OCI-LY3 (cell line): ENCODE measurements at regions not wholly inside any gene's neighbourhood (a gene's known extent, or its start where the extent isn't known, plus 50 kb on each side); places are given as distances from the start of the nearest gene placed in this dataset.

Experiments
- H2AFZ ChIP-seq: fragments of 200-600, 300-600 bp; shearing (Covaris generic); 2 replicates; pipeline ENCODE4 v1.6.0; 2014; ENCODE audit warnings: antibody characterized with exemption, low read depth, low read length
- H3K27ac ChIP-seq: fragments of 200-600, 300-600 bp; sonication (generic); 2 replicates; pipeline ENCODE4 v1.5.1; 2014; ENCODE audit warnings: mild to moderate bottlenecking, low read length, moderate library complexity, mixed read lengths
- H3K27me3 ChIP-seq: fragments of 200-600, 300-600 bp; sonication (generic); 2 replicates; pipeline ENCODE4 v1.6.1; 2014; ENCODE audit warnings: low read depth, low read length, mixed read lengths
- H3K36me3 ChIP-seq: fragments of 200-600, 300-600 bp; sonication (generic); replicated peaks from 2 replicates; pipeline ENCODE3; 2014; ENCODE audit warnings: low read depth, low read length, mixed read lengths
- H3K4me1 ChIP-seq: fragments of 300-600, 200-600 bp; sonication (generic); 2 replicates; pipeline ENCODE4 v1.6.1; 2014; ENCODE audit warnings: low read length, mixed read lengths
- H3K4me2 ChIP-seq: fragments of 200-600, 300-600 bp; sonication (generic); 2 replicates; pipeline ENCODE4 v1.6.1; 2014; ENCODE audit warnings: low read length, mixed read lengths
- H3K4me3 ChIP-seq: fragments of 300-600, 200-600 bp; sonication (generic); 2 replicates; pipeline ENCODE4 v1.5.1; 2014; ENCODE audit warnings: antibody characterized with exemption, mild to moderate bottlenecking, low read length, moderate library complexity
- H3K79me2 ChIP-seq: fragments of 300-600, 200-600 bp; shearing (Covaris generic); 2 replicates; pipeline ENCODE4 v1.6.1; 2014; ENCODE audit warnings: mild to moderate bottlenecking, low read length, mixed read lengths
- H3K9ac ChIP-seq: fragments of 300-600, 200-600 bp; shearing (Covaris generic); 2 replicates; pipeline ENCODE4 v1.6.0; 2014; ENCODE audit warnings: mild to moderate bottlenecking, low read length, moderate library complexity
- H3K9me3 ChIP-seq: fragments of 200-600, 300-600 bp; shearing (Covaris generic); 2 replicates; pipeline ENCODE4 v1.6.1; 2014; ENCODE audit warnings: low read length, mixed read lengths; ENCODE audit not compliant: insufficient read depth
- H4K20me1 ChIP-seq: fragments of 200-600, 300-600 bp; sonication (generic); 2 replicates; pipeline ENCODE4 v1.6.1; 2016; ENCODE audit warnings: low read length, mixed read lengths; ENCODE audit not compliant: insufficient read depth
- EZH2phosphoT487 ChIP-seq: fragments of 200-600 bp; shearing (Covaris generic); IDR thresholded peaks from 2 replicates; pipeline ENCODE4 v1.6.1; 2018; ENCODE audit warnings: antibody characterized with exemption, mixed run types, low read depth
- TF ChIP-seq, protein P1 (sequence below): fragments of 200-600, 300-600 bp; sonication (generic); IDR thresholded peaks from 2 replicates; pipeline ENCODE4 v1.5.1; 2014; ENCODE audit warnings: antibody characterized with exemption, low read length, low read depth

DNA sequence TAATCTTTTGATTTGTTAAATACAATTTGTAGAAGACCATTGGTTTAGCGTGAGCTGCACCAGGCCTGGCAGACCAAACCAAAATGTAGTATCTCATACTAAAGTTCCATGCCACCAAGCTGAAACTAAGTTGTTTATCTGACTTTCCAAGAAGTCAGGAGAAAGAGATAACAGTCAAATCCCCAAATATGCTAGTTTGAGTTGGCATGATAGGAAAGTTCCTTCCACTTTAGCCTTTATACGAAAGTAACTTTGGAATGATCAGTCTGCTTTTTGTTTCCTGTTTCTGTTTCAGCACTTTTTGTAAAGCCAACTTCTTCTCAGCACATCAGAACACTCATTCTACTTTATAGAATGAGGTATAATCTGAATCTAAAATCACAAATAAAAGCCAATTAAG, 449.2 kb downstream of the GRXCR1 start:
- no peaks in the 10 kb centered on the region for H3K79me2 ChIP-seq
- TF ChIP-seq, protein P1, sequence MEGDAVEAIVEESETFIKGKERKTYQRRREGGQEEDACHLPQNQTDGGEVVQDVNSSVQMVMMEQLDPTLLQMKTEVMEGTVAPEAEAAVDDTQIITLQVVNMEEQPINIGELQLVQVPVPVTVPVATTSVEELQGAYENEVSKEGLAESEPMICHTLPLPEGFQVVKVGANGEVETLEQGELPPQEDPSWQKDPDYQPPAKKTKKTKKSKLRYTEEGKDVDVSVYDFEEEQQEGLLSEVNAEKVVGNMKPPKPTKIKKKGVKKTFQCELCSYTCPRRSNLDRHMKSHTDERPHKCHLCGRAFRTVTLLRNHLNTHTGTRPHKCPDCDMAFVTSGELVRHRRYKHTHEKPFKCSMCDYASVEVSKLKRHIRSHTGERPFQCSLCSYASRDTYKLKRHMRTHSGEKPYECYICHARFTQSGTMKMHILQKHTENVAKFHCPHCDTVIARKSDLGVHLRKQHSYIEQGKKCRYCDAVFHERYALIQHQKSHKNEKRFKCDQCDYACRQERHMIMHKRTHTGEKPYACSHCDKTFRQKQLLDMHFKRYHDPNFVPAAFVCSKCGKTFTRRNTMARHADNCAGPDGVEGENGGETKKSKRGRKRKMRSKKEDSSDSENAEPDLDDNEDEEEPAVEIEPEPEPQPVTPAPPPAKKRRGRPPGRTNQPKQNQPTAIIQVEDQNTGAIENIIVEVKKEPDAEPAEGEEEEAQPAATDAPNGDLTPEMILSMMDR = no peak
- no peak for TF ChIP-seq EZH2phosphoT487
- no peak overlapping the region for H2AFZ ChIP-seq
- H3K9ac ChIP-seq = no peak overlapping the region
- no peak overlapping the region for H3K4me3 ChIP-seq
- H3K4me2 ChIP-seq = no peak overlapping the region
- no peaks in the 10 kb centered on the region for H4K20me1 ChIP-seq
- H3K36me3 ChIP-seq = no peaks in the 10 kb centered on the region
- no peaks in the 10 kb centered on the region for H3K27me3 ChIP-seq
- no peak overlapping the region for H3K27ac ChIP-seq
- no peaks in the 10 kb centered on the region for H3K4me1 ChIP-seq
- H3K9me3 ChIP-seq = no peaks in the 10 kb centered on the region

DNA sequence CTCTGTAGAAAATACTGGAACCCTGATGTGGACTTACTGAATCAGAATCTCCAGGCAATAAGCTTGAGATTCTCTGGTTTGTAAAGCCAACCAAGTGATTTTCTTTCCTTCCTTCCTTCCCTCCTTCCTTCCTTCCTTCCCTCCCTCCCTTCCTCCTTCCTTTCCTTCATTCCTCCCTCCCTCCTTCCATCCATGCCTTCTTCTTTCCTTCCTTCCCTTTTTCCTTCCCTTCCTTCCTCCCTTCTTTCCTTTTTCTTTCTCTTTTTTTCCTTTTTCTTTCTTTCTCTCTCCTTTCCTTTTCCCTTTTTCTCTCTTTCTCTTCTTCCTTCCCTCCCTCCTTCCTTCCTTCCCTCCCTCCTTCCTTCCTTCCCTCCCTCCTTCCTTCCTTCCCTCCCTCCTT, 450.8 kb downstream of the GRXCR1 start:
- H2AFZ ChIP-seq = no peak overlapping the region
- H3K4me3 ChIP-seq = no peak overlapping the region
- no peaks in the 10 kb centered on the region for H3K27me3 ChIP-seq
- H3K27ac ChIP-seq = no peak overlapping the region
- H3K79me2 ChIP-seq = no peaks in the 10 kb centered on the region
- H4K20me1 ChIP-seq = no peaks in the 10 kb centered on the region
- H3K4me1 ChIP-seq = no peaks in the 10 kb centered on the region
- no peak overlapping the region for H3K4me2 ChIP-seq
- no peaks in the 10 kb centered on the region for H3K36me3 ChIP-seq
- H3K9ac ChIP-seq = no peak overlapping the region
- no peaks in the 10 kb centered on the region for H3K9me3 ChIP-seq
- TF ChIP-seq, protein P1 = no peak
- no peak for TF ChIP-seq EZH2phosphoT487

DNA sequence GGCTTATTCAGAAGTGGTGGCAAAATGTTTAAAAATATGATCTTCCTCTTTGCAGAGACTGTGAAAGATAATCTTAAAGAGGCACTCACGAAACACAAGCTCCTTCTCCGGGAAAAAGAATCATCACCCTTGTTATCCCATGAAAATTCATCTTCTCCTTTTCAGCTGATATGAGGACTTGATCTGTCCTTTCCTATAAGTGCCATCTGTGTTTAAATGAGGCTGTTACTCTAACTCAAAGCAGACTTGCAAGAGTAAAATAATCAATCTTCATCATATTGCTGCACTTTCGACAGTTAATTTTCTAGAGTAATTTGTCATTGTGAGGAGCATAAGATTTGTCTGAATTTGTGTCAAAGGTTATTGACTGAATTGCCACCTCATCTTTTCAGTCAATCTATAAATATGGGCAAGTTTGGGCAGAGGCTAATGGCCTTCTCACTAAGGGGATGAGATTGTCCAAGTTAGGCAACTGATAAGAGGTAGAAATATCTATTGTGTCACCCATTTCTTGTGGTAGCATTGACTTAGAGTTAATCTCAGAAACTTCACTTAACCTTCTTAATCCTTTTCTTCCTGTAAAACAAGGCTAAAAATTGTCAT, 452.9 kb downstream of the GRXCR1 start:
- Histone ChIP-seq H3K27me3 (no peaks in the 10 kb centered on the region), H3K79me2 (no peaks in the 10 kb centered on the region), H2AFZ (no peak overlapping the region), H4K20me1 (no peaks in the 10 kb centered on the region), H3K9ac (no peak overlapping the region), H3K4me3 (no peak overlapping the region), H3K27ac (no peak overlapping the region), H3K36me3 (no peaks in the 10 kb centered on the region), H3K4me2 (no peak overlapping the region), H3K9me3 (no peaks in the 10 kb centered on the region), H3K4me1 (no peaks in the 10 kb centered on the region)
- TF ChIP-seq EZH2phosphoT487 = no peak
- TF ChIP-seq, protein P1 = no peak

DNA sequence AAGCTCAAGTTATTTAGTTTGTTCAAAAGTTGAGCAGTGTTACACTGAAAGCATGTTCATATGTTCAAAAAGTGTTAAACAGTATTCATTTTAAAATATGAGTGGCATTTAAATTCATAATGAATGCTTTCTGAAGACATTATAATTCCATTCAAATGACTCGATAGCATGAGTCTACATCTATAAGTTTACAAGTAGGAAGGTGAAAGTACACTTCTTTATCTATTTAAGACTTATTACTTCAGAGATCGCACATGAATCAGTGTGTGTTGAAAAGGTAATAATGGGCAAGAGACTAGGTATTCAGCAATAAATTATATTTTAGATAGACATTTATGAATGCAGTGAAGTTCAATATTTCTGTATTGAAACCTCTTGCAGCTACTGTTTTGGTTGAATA, 456.1 kb downstream of the GRXCR1 start:
- H3K27me3 ChIP-seq = no peaks in the 10 kb centered on the region
- no peaks in the 10 kb centered on the region for H3K36me3 ChIP-seq
- H3K9ac ChIP-seq = no peak overlapping the region
- H3K27ac ChIP-seq = no peak overlapping the region
- no peaks in the 10 kb centered on the region for H3K79me2 ChIP-seq
- H3K4me1 ChIP-seq = no peaks in the 10 kb centered on the region
- no peaks in the 10 kb centered on the region for H3K9me3 ChIP-seq
- no peak overlapping the region for H3K4me2 ChIP-seq
- TF ChIP-seq, protein P1 = no peak
- H3K4me3 ChIP-seq = no peak overlapping the region
- H2AFZ ChIP-seq = no peak overlapping the region
- no peaks in the 10 kb centered on the region for H4K20me1 ChIP-seq
